ENCODE measurements at regions not wholly inside any gene's neighbourhood (a gene's known extent, or its start where the extent isn't known, plus 50 kb on each side); places are given as distances from the start of the nearest gene placed in this dataset.

DNA sequence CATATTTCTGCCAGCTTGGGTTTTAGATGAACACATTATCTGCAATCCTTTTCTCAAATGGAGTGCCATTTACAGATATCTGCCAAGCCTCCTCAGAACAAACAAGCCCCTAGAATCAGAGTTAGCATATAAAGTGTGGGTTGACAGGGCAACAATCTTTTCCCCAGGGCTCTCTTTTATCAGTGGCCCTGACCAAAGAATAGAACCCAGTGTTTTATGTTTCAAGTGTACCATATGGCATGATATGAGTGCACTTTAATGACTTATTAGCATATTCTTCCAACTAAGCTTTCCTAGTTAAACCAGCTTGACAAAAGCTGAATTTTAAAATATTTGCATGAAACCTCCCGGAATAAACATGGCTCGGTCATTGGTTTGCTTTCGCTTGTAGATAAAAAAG is 57.3 kb downstream of the EVX1 start:
- no peaks in the 10 kb centered on the region for H3K9me3 ChIP-seq (ENCODE audit: low read depth)
- H3K4me1 ChIP-seq (ENCODE audit: low read depth): no peaks in the 10 kb centered on the region
- TF ChIP-seq, protein P1, sequence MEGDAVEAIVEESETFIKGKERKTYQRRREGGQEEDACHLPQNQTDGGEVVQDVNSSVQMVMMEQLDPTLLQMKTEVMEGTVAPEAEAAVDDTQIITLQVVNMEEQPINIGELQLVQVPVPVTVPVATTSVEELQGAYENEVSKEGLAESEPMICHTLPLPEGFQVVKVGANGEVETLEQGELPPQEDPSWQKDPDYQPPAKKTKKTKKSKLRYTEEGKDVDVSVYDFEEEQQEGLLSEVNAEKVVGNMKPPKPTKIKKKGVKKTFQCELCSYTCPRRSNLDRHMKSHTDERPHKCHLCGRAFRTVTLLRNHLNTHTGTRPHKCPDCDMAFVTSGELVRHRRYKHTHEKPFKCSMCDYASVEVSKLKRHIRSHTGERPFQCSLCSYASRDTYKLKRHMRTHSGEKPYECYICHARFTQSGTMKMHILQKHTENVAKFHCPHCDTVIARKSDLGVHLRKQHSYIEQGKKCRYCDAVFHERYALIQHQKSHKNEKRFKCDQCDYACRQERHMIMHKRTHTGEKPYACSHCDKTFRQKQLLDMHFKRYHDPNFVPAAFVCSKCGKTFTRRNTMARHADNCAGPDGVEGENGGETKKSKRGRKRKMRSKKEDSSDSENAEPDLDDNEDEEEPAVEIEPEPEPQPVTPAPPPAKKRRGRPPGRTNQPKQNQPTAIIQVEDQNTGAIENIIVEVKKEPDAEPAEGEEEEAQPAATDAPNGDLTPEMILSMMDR (IDR thresholded peaks at IDR 0.05; ENCODE audit: low read depth, low read length): no peak
- H3K4me3 ChIP-seq: no peak overlapping the region
- no peak overlapping the region for H3K27ac ChIP-seq
- DNase-seq (ENCODE audit: low read depth in 1 of 2, low spot score in 1 of 2): no peak
- H3K27me3 ChIP-seq: no peaks in the 10 kb centered on the region
- no peaks in the 10 kb centered on the region for H3K36me3 ChIP-seq

DNA sequence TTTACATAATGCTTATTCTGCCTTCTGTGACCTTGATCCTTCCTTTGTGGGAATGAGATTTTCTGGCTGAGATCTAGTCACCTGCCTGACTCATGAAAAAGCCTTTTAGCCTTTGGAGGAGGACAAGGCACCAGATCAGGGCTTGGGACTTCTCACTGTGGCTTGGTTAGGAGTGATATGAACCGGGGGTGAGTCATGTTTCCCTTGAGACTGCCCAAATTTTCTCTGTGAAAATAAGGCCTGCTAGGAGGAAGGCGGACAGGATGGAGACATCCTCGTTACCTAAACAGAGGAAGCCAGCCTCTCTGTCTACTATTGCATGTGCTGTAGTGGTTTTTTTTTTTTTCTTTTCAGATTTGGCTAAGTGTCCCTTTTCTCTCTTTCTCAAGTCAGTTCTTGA is 57.8 kb downstream of the EVX1 start:
- TF ChIP-seq, protein P1 (IDR thresholded peaks at IDR 0.05; ENCODE audit: low read depth, low read length): no peak
- Histone ChIP-seq H3K27ac (no peak overlapping the region), H3K4me3 (no peak overlapping the region), H3K36me3 (no peaks in the 10 kb centered on the region), H3K4me1 (ENCODE audit: low read depth) (no peaks in the 10 kb centered on the region), H3K9me3 (ENCODE audit: low read depth) (no peaks in the 10 kb centered on the region), H3K27me3 (no peaks in the 10 kb centered on the region)
- DNase-seq (ENCODE audit: low read depth in 1 of 2, low spot score in 1 of 2): no peak

DNA sequence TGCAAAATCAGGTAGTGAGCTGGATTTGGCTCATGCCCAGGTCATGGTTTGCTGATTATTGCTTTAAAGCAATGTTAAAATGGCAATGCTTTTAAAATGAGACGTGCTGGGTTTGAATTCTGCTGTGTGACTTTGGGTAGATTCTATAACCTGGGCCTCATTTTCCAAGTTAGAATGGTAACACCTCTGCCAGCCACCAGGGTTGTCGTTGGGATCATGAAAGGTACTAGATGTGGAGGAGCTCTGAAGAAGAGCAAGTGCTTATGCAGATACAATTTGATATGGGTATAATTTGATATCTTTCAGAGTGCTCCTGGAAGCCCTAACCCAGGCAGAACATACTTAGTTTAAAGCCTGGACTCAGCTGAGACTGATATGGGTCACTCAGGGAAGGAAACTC is 60.0 kb downstream of the EVX1 start:
- H3K4me3 ChIP-seq: no peak overlapping the region
- TF ChIP-seq, protein P1 (IDR thresholded peaks at IDR 0.05; ENCODE audit: low read depth, low read length): no peak
- no peaks in the 10 kb centered on the region for H3K27me3 ChIP-seq
- H3K27ac ChIP-seq: no peak overlapping the region
- H3K36me3 ChIP-seq: no peaks in the 10 kb centered on the region
- H3K9me3 ChIP-seq (ENCODE audit: low read depth): no peaks in the 10 kb centered on the region
- H3K4me1 ChIP-seq (ENCODE audit: low read depth): no peaks in the 10 kb centered on the region
- no peak for DNase-seq (ENCODE audit: low read depth in 1 of 2, low spot score in 1 of 2)

DNA sequence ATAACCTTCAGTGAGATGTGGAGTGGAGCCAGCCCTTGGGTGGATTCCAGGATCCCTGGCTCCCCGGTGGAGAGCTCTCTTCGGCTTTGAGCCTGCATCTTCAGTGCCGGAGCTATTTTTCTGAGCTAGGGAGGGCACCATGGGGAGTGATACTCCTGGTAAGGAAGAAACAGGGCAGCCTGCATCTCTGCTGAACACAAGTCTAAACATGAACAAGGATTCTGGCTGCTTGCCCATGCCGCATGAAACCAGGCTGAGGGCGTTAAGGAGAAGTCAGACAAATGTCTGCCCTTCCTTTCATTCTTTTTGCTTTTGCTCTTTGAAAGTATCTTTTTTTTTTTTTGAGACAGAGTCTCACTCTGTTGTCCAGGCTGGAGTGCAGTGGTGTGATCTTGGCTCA is 60.4 kb downstream of the EVX1 start:
- Histone ChIP-seq H3K4me1 (ENCODE audit: low read depth) (no peaks in the 10 kb centered on the region), H3K4me3 (no peak overlapping the region), H3K36me3 (no peaks in the 10 kb centered on the region), H3K27me3 (no peaks in the 10 kb centered on the region), H3K27ac (no peak overlapping the region), H3K9me3 (ENCODE audit: low read depth) (no peaks in the 10 kb centered on the region)
- TF ChIP-seq, protein P1 (IDR thresholded peaks at IDR 0.05; ENCODE audit: low read depth, low read length): no peak
- DNase-seq (ENCODE audit: low read depth in 1 of 2, low spot score in 1 of 2): no peak

DNA sequence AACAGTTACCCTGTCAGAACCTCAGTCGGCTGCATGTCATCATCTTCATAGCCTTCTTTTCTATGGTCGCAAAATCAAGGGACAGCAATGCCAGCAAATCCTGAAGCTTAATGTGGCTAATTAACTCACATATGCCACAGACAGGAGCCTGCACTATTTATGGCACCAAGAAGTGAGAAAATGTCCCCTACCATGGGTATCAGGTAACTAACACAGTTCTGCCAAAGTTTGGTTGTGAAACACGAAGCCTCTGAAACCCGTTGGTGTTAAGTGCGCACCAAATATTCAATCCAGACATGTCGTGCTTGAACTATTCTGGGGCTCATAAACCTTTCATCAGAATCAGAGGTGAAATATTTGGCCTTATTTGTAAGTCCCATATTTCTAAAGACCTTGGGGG is 63.3 kb downstream of the EVX1 start:
- H3K27me3 ChIP-seq: no peaks in the 10 kb centered on the region
- no peaks in the 10 kb centered on the region for H3K36me3 ChIP-seq
- no peak overlapping the region for H3K27ac ChIP-seq
- H3K9me3 ChIP-seq (ENCODE audit: low read depth): no peaks in the 10 kb centered on the region
- H3K4me1 ChIP-seq (ENCODE audit: low read depth): no peaks in the 10 kb centered on the region
- H3K4me3 ChIP-seq: no peak overlapping the region
- TF ChIP-seq, protein P1 (IDR thresholded peaks at IDR 0.05; ENCODE audit: low read depth, low read length): no peak
- DNase-seq (ENCODE audit: low read depth in 1 of 2, low spot score in 1 of 2): no peak

DNA sequence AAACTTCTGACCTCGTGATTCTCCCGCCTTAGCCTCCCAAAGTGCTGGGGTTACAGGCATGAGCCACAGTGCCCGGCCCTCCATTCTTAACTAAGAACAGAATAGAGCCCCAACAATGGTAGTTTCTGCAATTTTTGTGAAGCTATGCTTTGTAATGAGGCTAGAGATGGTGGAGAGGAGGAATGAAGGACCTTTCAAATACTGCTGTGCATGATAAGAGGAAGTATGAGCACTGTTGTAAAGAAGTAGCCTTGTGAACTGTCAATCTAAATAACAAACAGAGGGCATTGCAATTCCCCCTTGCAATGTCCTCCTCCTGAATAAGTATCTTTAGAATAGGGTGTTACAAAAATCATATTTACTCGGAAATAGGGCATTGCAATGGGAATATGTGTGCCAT is 70.2 kb downstream of the EVX1 start:
- H3K36me3 ChIP-seq: no peaks in the 10 kb centered on the region
- no peaks in the 10 kb centered on the region for H3K4me1 ChIP-seq (ENCODE audit: low read depth)
- no peak overlapping the region for H3K27ac ChIP-seq
- no peak overlapping the region for H3K4me3 ChIP-seq
- no peak for DNase-seq (ENCODE audit: low read depth in 1 of 2, low spot score in 1 of 2)
- no peaks in the 10 kb centered on the region for H3K27me3 ChIP-seq
- TF ChIP-seq, protein P1 (IDR thresholded peaks at IDR 0.05; ENCODE audit: low read depth, low read length): no peak
- no peaks in the 10 kb centered on the region for H3K9me3 ChIP-seq (ENCODE audit: low read depth)
